Stromal cell of bone marrow (primary cell): ENCODE measurements at regions not wholly inside any gene's neighbourhood (a gene's known extent, or its start where the extent isn't known, plus 50 kb on each side); places are given as distances from the start of the nearest gene placed in this dataset.

Source experiments
- DNase-seq: peaks from one replicate; pipeline ENCODE4 v3.0.0-alpha.2; 2012; ENCODE audit warnings: low read depth

- DNase-seq = no peak
Observed at GRCh38 chr15:35596285-35596684, 50.3 kb upstream of the DPH6 start.

- no peak for DNase-seq
Observed at GRCh38 chr15:35602836-35603235, 56.9 kb upstream of the DPH6 start.

- peak; percentile 81 for DNase-seq
Observed at GRCh38 chr15:35603301-35603700, 57.3 kb upstream of the DPH6 start.

GRCh38 chr15:35603856-35604255 lies 57.9 kb upstream of the DPH6 start:
- DNase-seq = no peak

GRCh38 chr15:35605764-35606449 lies 59.9 kb upstream of the DPH6 start:
- no peak for DNase-seq

GRCh38 chr15:35606450-35606779 lies 60.5 kb upstream of the DPH6 start:
- DNase-seq = no peak

- DNase-seq = no peak
Observed at GRCh38 chr15:35616498-35617271, 70.7 kb upstream of the DPH6 start.

- DNase-seq = no peak
Observed at GRCh38 chr15:35618260-35619188, 72.6 kb upstream of the DPH6 start.

- DNase-seq = no peak
Observed at GRCh38 chr15:35622641-35623340, 76.8 kb upstream of the DPH6 start.

- DNase-seq = peak; percentile 90
Observed at GRCh38 chr15:35624881-35625280, 78.9 kb upstream of the DPH6 start.

GRCh38 chr15:35626571-35627318 lies 80.8 kb upstream of the DPH6 start:
- peak; percentile 29 for DNase-seq

GRCh38 chr15:35627696-35628095 lies 81.7 kb upstream of the DPH6 start:
- DNase-seq = no peak

- DNase-seq = no peak
Observed at GRCh38 chr15:35629766-35630165, 83.8 kb upstream of the DPH6 start.

- no peak for DNase-seq
Observed at GRCh38 chr15:35630532-35630931, 84.6 kb upstream of the DPH6 start.

- no peak for DNase-seq
Observed at GRCh38 chr15:35630985-35631384, 85.0 kb upstream of the DPH6 start.

GRCh38 chr15:35633677-35634076 lies 87.7 kb upstream of the DPH6 start:
- no peak for DNase-seq

GRCh38 chr15:35646790-35647189 lies 100.8 kb upstream of the DPH6 start:
- DNase-seq = no peak

- no peak for DNase-seq
Observed at GRCh38 chr15:35647303-35647702, 101.3 kb upstream of the DPH6 start.

- no peak for DNase-seq
Observed at GRCh38 chr15:35648941-35649340, 103.0 kb upstream of the DPH6 start.

- DNase-seq = no peak
Observed at GRCh38 chr15:35649575-35649974, 103.6 kb upstream of the DPH6 start.

GRCh38 chr15:35654332-35654731 lies 108.4 kb upstream of the DPH6 start:
- DNase-seq = no peak
